ENCODE measurements at regions not wholly inside any gene's neighbourhood (a gene's known extent, or its start where the extent isn't known, plus 50 kb on each side); places are given as distances from the start of the nearest gene placed in this dataset.
"Not testable (repeated sequence)": the region's sequence is repeated elsewhere in the genome, so short reads cannot be mapped to it uniquely, and the experiment has no call there.

GRCh38 chrX:139044680-139045079, 333.2 kb upstream of the FGF13 start:
- no peak for DNase-seq (ENCODE audit: low spot score)

- no peak for DNase-seq (ENCODE audit: low spot score)
Measured at GRCh38 chrX:139039041-139039440, 327.5 kb upstream of the FGF13 start.

- no peak for DNase-seq (ENCODE audit: low spot score)
Measured at GRCh38 chrX:139026811-139027210, 315.3 kb upstream of the FGF13 start.

GRCh38 chrX:139026406-139026805, 314.9 kb upstream of the FGF13 start:
- no peak for DNase-seq (ENCODE audit: low spot score)

GRCh38 chrX:139025816-139026215, 314.3 kb upstream of the FGF13 start:
- DNase-seq (ENCODE audit: low spot score) = no peak

GRCh38 chrX:139023531-139023930, 312.0 kb upstream of the FGF13 start:
- no peak for DNase-seq (ENCODE audit: low spot score)

- no peak for DNase-seq (ENCODE audit: low spot score)
Measured at GRCh38 chrX:139020801-139021200, 309.3 kb upstream of the FGF13 start.

GRCh38 chrX:139018436-139018835, 306.9 kb upstream of the FGF13 start:
- no peak for DNase-seq (ENCODE audit: low spot score)

- no peak for DNase-seq (ENCODE audit: low spot score)
Measured at GRCh38 chrX:139015627-139016026, 304.1 kb upstream of the FGF13 start.

- DNase-seq (ENCODE audit: low spot score) = no peak
Measured at GRCh38 chrX:139008185-139008584, 296.7 kb upstream of the FGF13 start.

- not testable (repeated sequence) for DNase-seq (ENCODE audit: low spot score)
Measured at GRCh38 chrX:139003856-139004527, 292.5 kb upstream of the FGF13 start.

GRCh38 chrX:139002319-139002718, 290.8 kb upstream of the FGF13 start:
- no peak for DNase-seq (ENCODE audit: low spot score)

GRCh38 chrX:138996268-138996667, 284.8 kb upstream of the FGF13 start:
- no peak for DNase-seq (ENCODE audit: low spot score)

- no peak for DNase-seq (ENCODE audit: low spot score)
Measured at GRCh38 chrX:138995458-138995857, 283.9 kb upstream of the FGF13 start.

GRCh38 chrX:138990425-138990824, 278.9 kb upstream of the FGF13 start:
- not testable (repeated sequence) for DNase-seq (ENCODE audit: low spot score)

GRCh38 chrX:138986866-138987265, 275.3 kb upstream of the FGF13 start:
- no peak for DNase-seq (ENCODE audit: low spot score)

GRCh38 chrX:138986235-138986634, 274.7 kb upstream of the FGF13 start:
- no peak for DNase-seq (ENCODE audit: low spot score)

- no peak for DNase-seq (ENCODE audit: low spot score)
Measured at GRCh38 chrX:138982365-138982764, 270.8 kb upstream of the FGF13 start.

- DNase-seq (ENCODE audit: low spot score) = no peak
Measured at GRCh38 chrX:138964501-138964900, 253.0 kb upstream of the FGF13 start.

- not testable (repeated sequence) for DNase-seq (ENCODE audit: low spot score)
Measured at GRCh38 chrX:138962419-138962818, 250.9 kb upstream of the FGF13 start.

GRCh38 chrX:138954976-138955375, 243.5 kb upstream of the FGF13 start:
- no peak for DNase-seq (ENCODE audit: low spot score)

- DNase-seq (ENCODE audit: low spot score) = no peak
Measured at GRCh38 chrX:138946926-138947325, 235.4 kb upstream of the FGF13 start.

GRCh38 chrX:138945219-138945618, 233.7 kb upstream of the FGF13 start:
- no peak for DNase-seq (ENCODE audit: low spot score)

GRCh38 chrX:138939038-138939437, 227.5 kb upstream of the FGF13 start:
- DNase-seq (ENCODE audit: low spot score) = no peak
